COR-L47 (cell line): ENCODE measurements at regions not wholly inside any gene's neighbourhood (a gene's known extent, or its start where the extent isn't known, plus 50 kb on each side); places are given as distances from the start of the nearest gene placed in this dataset.
A peak's percentile ranks its signal among the peaks of the same experiment; 100 is the strongest.
"Not testable (repeated sequence)": the region's sequence is repeated elsewhere in the genome, so short reads cannot be mapped to it uniquely, and the experiment has no call there.

Experiments used
- DNase-seq: peaks from one replicate; lab custom pipeline; 2025; lab: John Stamatoyannopoulos, UW

DNA sequence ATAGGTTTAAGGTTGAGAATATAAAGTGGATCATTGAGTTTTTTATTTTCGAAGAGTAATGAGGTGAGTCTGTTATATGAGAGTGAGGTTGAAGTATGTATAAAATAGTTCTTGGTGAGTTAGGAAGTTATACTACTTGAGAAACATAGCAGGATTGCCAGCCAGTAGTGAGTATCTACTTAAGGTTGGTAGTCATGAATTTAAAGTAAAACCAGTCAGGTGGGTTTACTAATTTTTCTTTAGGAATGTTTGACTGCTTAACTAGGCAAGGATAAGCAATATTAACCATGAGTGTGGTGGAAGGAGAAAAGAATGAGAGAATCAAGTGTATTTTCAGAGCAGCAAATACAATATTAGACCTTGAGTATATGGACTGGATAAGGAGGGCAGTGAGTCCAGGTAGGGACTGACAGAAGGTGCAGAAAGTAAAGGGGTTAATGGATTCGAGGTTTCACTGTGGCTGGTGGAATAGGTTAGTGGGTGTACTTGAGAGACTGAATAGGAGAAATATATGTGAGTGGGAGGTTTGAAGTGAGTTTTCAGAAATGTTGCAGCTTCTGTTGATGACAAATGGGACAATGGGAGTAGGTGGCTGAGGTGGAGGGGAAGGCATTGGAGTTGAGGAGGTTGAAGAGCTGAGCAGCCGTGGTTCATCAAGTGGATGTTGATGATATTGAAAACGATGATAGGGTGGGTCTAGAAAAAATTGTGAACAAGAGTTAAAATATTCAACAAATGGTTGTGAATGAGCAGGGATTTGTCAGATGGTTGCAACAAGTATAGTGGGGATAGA is 232.5 kb upstream of the ASCC3 start:
- DNase-seq, result no peak

DNA sequence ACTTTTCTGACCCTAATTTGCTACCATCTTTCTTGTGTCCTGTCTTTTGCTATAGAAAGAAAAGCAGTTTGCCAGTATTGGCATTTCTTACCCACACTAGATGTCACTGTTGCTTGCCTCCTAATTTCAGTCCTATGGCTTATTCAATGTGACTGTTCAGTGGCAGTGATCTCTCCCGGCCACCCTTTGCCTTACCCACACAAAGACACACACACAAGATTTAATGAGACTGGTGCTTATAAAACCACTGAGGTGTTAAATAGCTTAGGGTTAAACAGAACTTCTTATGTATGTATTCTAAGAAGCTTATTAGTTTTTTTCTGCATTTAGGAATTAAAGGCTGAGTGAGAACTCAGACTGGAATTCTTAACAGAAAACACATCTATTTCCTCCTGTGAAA is 233.6 kb upstream of the ASCC3 start:
- DNase-seq, result peak; percentile 58

DNA sequence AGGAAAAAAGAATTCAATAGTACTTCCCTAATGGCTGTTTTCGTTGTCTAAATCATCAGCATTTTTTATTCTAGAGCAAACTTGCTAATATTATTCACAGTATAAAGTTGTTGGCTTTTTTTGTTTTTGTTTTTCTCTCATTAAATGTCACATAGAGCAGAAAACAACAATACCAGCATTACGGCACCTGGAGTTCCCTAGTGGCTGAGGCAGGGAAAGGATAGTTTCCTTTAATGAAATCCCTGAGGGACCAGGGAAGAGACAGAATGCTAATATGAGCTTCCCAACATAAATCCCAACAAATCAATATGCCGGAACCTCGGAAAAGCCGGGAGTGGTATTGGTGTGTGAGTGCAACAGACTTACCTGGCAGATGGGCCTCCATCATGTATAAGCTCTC is 235.2 kb upstream of the ASCC3 start:
- no peak for DNase-seq

DNA sequence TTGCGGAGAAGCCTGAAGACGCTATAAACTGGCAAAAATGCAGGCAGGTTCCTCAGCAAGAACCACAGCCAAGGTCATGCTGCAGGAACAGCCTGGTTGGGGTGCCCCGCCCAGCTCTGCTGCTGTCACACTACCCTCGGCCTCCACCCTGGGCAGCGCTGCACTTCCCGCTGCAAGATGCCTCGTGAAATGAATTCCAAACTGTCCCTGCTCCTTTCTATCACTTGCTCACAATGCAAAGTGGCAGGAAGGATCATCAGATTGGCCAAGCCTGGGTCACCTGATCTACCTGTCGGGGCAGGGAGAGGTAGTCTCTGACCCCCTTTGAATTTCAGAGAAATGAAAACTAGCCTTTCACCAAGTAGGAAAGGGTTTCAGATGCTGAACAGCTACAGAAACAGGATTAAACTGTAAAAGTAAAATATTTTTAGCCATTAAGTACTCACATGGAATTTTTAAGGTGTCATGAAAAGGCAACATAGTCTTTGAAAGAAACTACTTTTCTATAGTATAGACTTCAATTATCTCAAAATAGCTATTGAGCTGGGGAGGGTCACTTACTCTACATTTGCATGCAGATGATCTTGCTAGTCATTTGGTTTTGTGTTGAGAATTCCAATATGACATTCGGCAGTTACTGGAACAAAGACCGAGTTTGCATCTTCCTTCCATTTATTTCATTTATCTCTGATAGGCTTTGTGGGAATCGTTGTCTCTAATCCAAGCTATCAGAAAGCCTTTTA is 236.4 kb upstream of the ASCC3 start:
- no peak for DNase-seq

DNA sequence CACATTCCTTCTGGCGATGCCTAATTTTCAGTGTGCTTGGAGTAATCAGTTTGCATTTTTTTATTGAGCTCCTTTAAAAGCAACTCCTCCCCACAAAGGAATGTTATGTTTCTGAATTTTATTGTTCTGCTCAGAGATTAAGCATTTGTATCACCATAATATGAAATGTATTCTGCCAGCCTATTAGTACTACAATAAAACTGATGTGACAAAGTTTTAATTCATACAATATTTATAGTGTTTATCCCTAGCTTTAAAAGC is 236.9 kb upstream of the ASCC3 start:
- DNase-seq, result no peak

DNA sequence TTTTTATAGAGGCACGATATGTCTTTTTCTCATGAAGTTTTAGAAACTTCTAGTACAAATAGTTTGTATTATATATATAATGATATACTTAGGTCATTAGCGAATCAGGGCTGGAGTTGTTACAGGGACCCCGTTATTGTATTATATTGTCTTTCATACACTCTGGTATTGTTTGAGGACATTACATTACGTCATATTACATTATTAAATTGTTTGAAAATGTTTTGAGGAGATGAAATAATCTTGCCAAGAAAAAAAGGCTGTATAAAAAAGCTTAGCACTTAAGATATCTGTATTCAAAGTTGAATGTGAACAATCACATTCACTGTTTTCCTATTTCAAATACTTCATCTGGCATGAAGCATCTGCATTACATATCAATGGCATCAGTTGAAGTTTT is 239.6 kb upstream of the ASCC3 start:
- DNase-seq, result no peak

DNA sequence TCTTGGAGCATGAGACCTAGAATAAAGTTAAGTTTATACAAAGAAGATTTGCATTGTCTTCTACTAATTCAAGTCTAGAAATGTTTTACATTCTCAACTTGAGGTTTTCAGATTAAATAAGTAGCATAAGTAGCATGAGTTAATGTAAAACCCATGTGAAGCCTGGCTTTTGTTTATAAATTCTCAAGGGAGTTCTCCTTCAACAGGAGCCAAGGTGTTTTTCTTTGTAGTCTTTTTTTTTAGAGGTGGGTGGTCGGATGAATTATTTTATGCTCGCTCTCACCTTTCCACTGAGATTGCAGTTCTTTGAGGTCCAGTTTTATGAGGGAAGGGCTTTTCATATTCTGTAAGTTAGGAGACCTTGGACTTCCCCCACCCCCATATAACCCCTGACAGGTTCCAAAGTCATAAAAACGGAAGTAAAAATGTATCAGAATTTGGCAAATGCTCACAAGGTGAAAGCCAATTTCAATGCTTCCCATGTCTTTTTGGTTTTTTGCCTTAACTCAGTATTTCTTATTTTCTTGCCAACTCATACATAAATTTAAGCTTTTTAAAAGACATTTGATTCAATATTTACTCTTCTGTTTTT is 244.3 kb upstream of the ASCC3 start:
- no peak for DNase-seq

DNA sequence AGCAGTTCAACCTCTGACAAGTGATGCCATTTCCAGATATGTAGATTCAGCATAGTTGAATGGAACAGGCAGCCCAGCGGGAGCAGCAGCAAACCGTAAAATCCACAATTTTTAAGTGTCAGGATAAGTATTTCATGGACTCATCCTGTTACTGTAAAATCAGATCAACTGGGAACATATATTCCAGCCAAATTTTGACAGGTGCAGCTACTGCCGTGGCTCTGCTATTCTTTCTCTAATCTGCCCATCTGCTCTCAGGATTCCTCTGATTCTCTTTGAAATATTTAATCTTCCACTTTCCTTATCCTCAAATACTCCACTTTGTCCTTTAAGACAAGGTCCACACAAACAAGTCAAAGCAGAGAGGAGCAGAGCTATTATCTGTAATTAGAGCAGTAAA is 245.4 kb upstream of the ASCC3 start:
- DNase-seq, result no peak

DNA sequence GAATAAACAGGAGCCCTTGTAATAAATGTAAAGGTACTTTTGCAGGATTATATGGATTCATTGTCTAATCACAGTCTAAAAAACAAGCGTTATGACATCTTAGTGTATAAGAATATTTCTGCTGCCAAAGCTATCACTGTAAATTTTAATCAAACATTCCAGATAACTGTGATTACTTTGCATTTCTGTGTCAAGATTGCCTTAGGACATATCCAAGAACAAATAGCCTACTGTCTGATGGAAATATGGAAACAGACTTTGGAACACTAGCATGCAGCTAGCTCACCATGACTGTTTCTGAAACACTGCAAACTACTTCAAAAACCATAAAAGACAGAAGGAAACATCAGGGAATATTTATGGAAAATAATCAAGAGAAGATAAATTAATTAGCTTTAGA is 248.7 kb upstream of the ASCC3 start:
- DNase-seq, result no peak

DNA sequence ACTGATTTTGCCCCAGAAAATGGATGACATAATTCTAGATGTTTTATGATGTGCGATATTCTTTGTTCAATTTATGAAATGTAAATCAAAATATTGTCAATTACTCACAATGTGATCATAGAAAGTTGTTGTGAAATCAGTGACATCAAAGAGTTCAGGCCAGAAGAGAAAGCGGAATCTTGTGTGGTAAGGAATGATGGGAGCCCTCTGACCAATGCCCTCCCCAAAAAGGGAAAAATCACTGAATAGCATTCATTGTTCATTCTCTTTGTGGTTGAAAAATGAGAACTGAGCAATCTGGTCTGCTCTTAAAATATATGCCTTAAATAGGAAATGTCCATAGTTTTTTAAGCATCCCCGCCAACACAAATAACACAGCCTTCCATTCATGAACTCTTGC is 247.1 kb upstream of the GRIK2 start:
- DNase-seq, result no peak

DNA sequence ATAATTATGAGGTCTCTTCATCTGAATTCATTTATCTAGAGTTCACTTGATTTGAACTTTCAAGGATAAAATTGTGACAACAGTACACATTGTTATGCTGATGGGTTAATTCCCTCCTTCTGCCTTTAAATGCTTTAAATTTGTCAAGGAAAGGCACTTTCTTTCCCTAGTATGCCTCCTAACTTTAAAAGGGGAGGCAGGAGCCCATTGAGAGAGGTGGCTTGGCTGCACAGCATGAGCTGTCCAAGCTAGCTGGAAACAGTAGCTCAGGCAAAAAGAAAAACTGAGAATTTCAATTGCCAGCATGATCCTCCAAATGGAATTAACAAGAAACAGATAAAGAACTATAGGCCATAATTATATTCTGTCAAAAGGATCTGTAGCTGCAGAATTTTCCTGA is 243.3 kb upstream of the GRIK2 start:
- peak; percentile 8 for DNase-seq

DNA sequence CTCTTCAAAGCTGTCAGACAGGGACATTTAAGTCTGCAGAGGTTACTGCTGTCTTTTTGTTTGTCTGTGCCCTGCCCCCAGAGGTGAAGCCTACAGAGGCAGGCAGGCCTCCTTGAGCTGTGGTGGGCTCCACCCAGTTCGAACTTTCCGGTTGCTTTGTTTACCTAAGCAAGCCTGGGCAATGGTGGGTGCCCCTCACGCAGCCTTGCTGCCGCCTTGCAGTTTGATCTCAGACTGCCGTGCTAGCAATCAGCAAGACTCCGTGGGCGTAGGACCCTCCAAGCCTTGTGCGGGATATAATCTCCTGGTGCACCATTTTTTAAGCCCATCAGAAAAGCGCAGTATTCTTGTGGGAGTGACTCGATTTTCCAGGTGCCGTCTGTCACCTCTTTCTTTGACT is 235.9 kb upstream of the GRIK2 start:
- DNase-seq, result not testable (repeated sequence)

DNA sequence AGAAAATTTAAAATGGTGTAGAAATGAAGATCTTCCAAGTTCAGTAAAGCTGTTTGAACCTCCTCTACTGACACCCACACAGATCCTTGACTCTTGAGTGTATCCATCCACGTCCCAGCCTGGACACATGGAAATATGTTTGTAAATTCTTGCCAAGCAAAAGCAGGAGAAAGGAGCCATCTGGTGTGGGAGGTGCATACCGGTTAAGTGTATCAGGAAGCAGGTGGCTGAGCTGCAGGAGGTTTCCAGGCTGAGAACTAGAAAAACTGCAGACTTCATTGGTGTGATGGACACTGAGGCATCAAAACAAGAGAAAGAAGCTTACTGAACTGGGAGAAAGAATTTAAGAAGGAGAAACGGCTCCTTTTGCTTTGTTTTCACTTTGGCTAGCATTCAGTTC is 229.9 kb upstream of the GRIK2 start:
- DNase-seq, result peak; percentile 29

DNA sequence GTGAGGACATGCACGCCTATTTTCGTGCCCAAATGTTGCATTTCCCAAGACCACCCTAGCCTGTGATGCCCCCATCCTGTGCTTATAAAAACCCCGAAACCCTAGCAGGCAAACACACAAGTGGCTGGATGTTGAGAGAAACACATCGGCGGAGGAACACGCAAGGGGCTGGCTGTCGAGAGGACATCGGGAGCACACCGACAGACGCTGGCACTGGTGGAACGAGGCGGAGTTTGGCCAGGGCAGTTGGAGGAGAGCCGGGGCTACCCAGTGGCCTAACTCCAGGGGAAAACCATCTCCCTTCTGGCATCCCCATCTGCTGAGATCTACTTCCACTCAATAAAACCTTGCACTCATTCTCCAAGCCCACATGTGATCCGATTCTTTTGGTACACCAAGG is 225.9 kb upstream of the GRIK2 start:
- no peak for DNase-seq

DNA sequence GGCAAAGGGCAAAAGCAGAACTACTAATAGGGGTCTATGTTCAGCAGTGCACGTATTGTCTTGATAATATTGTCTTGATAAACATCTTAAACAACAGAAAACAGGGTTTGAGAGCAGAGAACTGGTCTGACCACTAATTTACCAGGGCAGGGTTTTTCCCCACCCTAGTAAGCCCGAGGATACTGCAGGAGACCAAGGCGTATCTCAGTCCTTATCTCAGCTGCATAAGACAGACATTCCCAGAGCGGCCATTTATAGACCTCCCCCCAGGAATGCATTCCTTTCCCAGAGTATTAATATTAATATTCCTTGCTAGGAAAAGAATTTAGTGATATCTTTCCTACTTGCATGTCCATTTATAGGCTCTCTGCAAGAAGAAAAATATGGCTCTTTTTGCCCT is 222.5 kb upstream of the GRIK2 start:
- not testable (repeated sequence) for DNase-seq

DNA sequence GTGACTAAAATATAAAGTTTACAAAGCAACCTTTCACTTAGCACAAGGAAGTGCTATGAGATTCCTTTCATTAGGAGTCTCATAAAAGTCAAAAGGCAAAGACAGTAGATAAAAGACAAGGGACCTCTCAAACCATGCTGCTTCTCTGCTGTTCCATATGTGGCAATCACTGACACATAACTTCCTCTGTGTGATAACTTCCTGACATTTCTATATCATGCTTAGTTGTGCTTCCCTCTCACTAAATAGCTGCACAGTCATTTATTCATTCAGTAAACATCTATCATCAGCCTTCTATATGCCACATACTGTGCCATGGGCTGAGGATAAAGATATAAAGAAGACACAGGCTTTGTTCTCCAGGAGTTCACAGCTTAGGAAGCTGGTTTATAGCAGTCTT is 214.8 kb upstream of the GRIK2 start:
- DNase-seq, result no peak

DNA sequence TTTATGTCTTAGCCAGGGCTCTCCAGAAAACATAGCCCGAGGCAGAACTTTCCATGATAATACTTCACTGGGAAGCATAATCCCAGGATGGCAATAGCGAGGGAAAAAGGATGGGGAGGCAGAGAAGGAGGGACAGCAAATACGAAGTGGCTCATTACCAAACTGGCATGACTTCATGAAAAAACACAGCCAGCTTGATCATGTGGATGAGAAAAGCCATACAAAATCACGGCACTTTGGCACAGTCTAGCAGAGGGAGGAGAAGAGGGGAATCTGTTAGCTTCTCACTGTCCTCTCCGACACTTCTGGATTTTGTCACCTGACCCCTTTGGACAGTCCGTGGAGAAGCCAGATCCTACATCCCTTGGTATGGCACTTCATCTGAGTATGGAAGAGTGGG is 212.5 kb upstream of the GRIK2 start:
- DNase-seq, result no peak

DNA sequence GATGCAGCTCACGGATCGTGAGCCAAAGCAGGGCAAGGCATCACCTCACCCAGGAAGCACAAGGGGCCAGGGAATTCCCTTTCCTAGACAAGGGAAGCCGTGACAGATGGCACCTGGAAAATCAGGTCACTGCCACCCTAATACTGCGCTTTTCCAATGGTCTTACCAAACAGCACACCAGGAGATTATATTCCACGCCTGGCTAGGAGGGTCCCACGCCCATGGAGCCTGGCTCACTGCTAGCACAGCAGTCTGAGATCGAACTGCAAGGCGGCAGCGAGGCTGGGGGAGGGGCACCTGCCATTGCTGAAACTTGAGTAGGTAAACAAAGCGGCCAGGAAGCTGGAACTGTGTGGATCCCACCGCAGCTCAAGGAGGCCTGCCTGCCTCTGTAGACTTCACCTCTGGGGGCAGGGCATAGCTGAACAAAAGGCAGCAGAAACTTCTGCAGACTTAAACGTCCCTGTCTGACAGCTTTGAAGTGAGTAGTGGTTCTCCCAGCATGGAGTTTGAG is 205.2 kb upstream of the GRIK2 start:
- not testable (repeated sequence) for DNase-seq

DNA sequence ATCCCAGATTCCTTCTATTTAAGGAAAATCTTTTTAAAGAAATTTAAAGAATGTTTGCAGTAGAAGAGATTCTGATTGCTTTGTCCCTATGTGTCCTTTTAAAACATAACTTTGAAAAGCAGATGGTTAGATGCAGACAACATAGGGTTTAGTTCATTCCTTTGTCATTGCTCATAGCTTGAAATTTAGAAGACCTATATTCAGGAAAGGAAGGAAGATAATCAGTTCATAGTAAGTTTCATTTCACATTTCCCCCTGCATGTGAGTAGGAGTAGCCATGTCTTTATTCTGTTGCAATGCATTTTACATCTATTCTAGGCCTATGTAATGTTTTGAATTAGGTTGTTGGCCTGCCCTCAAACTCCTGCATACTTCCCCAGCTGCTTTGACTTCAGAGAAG is 197.9 kb upstream of the GRIK2 start:
- no peak for DNase-seq

DNA sequence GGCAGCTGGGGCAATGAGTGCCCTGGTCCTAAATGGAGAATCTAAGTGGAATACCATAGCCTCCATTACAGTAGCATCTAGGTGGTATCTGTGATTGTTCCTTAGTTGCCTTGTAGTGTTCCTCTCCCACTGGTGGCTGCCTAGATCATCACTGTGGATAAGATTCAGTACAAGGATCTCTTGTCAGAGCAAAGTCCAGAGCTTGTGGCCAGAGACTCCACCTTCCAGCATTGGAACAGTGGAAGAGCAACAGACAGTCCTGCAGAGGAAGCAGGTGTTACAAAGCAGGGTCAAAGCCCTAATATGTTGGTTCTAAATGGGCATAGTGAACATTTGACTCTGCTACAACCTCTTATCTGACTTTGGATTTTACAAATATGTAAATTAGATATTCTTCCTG is 194.1 kb upstream of the GRIK2 start:
- DNase-seq, result no peak

DNA sequence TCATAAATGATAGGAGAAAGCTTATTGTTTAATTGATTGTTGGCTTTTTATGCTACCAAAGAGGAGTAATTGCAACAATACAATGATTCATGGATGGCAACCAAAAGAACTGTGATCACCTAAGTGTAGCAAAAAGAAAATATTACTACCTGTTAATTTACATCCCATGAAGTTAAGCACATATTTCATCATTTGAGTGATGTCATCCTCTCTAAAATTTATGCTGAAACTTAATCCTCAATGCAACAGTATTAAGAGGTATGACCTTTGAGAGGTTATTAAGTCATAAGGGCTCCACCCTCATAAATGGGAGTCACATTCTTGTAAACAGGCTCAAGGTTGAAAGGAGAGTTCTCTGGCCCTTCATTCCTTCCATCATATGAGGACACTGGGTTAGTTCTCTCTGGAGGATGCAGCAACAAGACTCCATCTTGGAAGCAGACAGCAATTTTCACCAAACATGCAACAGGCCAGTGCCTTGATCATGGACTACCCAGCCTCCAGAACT is 190.6 kb upstream of the GRIK2 start:
- DNase-seq, result no peak

DNA sequence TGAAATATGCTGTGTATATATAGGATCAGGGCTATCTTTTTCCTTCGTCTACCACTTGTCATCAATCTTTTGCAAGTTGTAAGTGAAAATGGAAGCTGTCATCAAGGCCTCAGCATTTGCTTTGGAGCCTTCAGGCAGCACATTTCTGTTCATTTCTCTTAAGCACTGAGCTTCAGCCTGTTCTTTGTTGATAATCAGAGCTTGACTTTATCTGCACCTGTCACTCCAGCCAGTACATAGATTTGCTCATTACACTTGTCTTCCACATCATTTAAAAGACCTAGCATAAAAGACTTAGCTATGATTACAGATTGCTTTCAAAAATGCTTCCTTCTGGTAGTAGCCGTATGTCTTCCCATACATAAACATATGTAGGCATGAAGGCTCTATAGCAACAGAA is 189.8 kb upstream of the GRIK2 start:
- no peak for DNase-seq

DNA sequence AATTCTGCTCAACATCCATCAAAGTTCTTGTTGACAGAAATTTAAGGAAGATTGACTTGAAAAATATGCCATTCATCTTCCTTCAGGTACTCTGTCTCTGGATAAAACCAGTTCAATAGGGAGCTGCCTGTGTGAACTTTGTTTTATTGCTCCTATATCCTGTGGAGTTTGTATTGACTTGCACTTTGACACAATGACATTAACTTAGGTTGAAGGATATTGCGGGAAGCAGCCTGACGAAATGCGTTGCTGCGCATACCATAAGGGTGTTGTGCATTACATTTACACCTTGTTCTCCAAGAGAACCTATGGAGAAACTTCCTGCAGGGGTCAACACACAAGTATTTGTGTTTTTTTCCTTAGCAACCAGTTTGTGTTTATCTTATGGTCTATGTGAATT is 185.4 kb upstream of the GRIK2 start:
- no peak for DNase-seq
